Ovary (tissue), 3 donors: ENCODE measurements at regions not wholly inside any gene's neighbourhood (a gene's known extent, or its start where the extent isn't known, plus 50 kb on each side); places are given as distances from the start of the nearest gene placed in this dataset.

Experiments
- CTCF ChIP-seq, 3 donors: fragments of 450-650 bp in 2 of 3; fragments of 200-600 bp in 1 of 3; IDR thresholded peaks; one replicate each; pipeline versions ENCODE4 v1.5.1 to v1.8.0; 2016 to 2022; ENCODE audit warnings: antibody characterized with exemption in 3 of 3, mild to moderate bottlenecking in 1 of 3
- EP300 ChIP-seq: sonication (generic); formaldehyde crosslinking; IDR thresholded peaks from one replicate; pipeline ENCODE4 v1.6.1; 2017; ENCODE audit warnings: antibody characterized with exemption
- POLR2A ChIP-seq: fragments of 450-650 bp; IDR thresholded peaks from one replicate; pipeline ENCODE4 v1.6.1; 2017; ENCODE audit warnings: antibody characterized with exemption, mild to moderate bottlenecking, moderate library complexity
- donor health status: DM: no; HTN: no; CAD: no.

GRCh38 chr5:18999478-18999877 is 988.5 kb downstream of the CDH18 start:
- TF ChIP-seq CTCF (IDR thresholded peaks at IDR 0.05) (no peak), POLR2A (no peak), EP300 (no peak)
